VCaP (cell line): ENCODE measurements at regions not wholly inside any gene's neighbourhood (a gene's known extent, or its start where the extent isn't known, plus 50 kb on each side); places are given as distances from the start of the nearest gene placed in this dataset.

ENCODE experiments used
- H3K27ac ChIP-seq: fragments of 450-650 bp; 2 replicates; pipeline ENCODE4 v1.5.1; 2017
- CTCF ChIP-seq: fragments of 450-650 bp; conservative IDR thresholded peaks from 2 replicates; pipeline ENCODE4 v1.5.1; 2017; ENCODE audit warnings: mild to moderate bottlenecking, moderate library complexity

GRCh38 chr9:85414390-85414789, 327.4 kb downstream of the AGTPBP1 start:
- no peak for TF ChIP-seq CTCF
- H3K27ac ChIP-seq = no peak overlapping the region

GRCh38 chr9:85408494-85408893, 333.3 kb downstream of the AGTPBP1 start:
- TF ChIP-seq CTCF = no peak
- H3K27ac ChIP-seq = no peak overlapping the region

- TF ChIP-seq CTCF = no peak
- H3K27ac ChIP-seq = no peak overlapping the region
These were observed 336.2 kb downstream of the AGTPBP1 start for GRCh38 chr9:85405566-85405950.

- no peak for TF ChIP-seq CTCF
- H3K27ac ChIP-seq = no peak overlapping the region
These were observed 336.7 kb downstream of the AGTPBP1 start for GRCh38 chr9:85404911-85405565.

GRCh38 chr9:85402551-85402950, 339.2 kb downstream of the AGTPBP1 start:
- peak overlapping the region; percentile 54 for H3K27ac ChIP-seq
- no peak for TF ChIP-seq CTCF

GRCh38 chr9:85401998-85402397, 339.8 kb downstream of the AGTPBP1 start:
- no peak for TF ChIP-seq CTCF
- H3K27ac ChIP-seq = peak overlapping the region; percentile 54

- TF ChIP-seq CTCF = no peak
- H3K27ac ChIP-seq = no peak overlapping the region
These were observed 344.7 kb downstream of the AGTPBP1 start for GRCh38 chr9:85397005-85397404.
